IMR-90 (cell line): ENCODE measurements at regions not wholly inside any gene's neighbourhood (a gene's known extent, or its start where the extent isn't known, plus 50 kb on each side); places are given as distances from the start of the nearest gene placed in this dataset.

Experiments used
- ATAC-seq: fragments of 200-7000 bp; cut with Tn5 transposase; 2 replicates; pipeline ENCODE4 v1.9.1; 2020; ENCODE audit warnings: low read depth, mild to moderate bottlenecking, moderate library complexity
- BruUV-seq: library from RNA; stranded (reverse); fragments of 400-500 nt; replicated peaks from 2 replicates; lab custom pipeline; 2021; lab: Mats Ljungman, UMichigan
- CTCF ChIA-PET: fragments of 300-600 bp; formaldehyde crosslinking; extraction: SDS; loops from one replicate; lab custom pipeline; 2021; ENCODE audit warnings: antibody characterized with exemption; lab: Yijun Ruan, JAX
- POLR2A ChIA-PET: fragments of 300-600 bp; sonication (Branson Sonifier 250); formaldehyde crosslinking; loops from one replicate; lab custom pipeline; 2022; ENCODE audit warnings: antibody characterized with exemption; ENCODE audit not compliant: unreplicated experiment; lab: Charles Lee
- DNase-seq: peaks from one replicate; pipeline ENCODE4 v3.0.0; 2013
- H2AFZ ChIP-seq: replicated peaks from 2 replicates; pipeline ENCODE3; 2013; ENCODE audit warnings: low read length, mild to moderate bottlenecking; ENCODE audit not compliant: poor library complexity
- H2AK5ac ChIP-seq: 2 replicates; pipeline ENCODE4 v1.6.1; 2013; ENCODE audit warnings: low read depth, low read length, inconsistent platforms
- H2AK9ac ChIP-seq: replicated peaks from 2 replicates; pipeline ENCODE3; 2013; ENCODE audit warnings: mild to moderate bottlenecking, low read depth, low read length, moderate library complexity; ENCODE audit not compliant: poor library complexity
- H2BK120ac ChIP-seq: 2 replicates; pipeline ENCODE4 v1.6.1; 2013; ENCODE audit warnings: low read depth, low read length, inconsistent platforms
- H2BK15ac ChIP-seq: 3 replicates; pipeline ENCODE4 v1.6.1; 2013; ENCODE audit warnings: low read depth, low read length, inconsistent platforms
- H2BK20ac ChIP-seq: 2 replicates; pipeline ENCODE4 v1.6.1; 2013; ENCODE audit warnings: low read depth, mild to moderate bottlenecking, inconsistent platforms, low read length, moderate library complexity
- H2BK5ac ChIP-seq: 2 replicates; pipeline ENCODE4 v1.6.1; 2013; ENCODE audit warnings: mild to moderate bottlenecking, low read depth, low read length, inconsistent platforms; ENCODE audit not compliant: poor library complexity, severe bottlenecking
- H3K14ac ChIP-seq: replicated peaks from 2 replicates; pipeline ENCODE4 v1.6.1; 2013; ENCODE audit warnings: low read depth, low read length, inconsistent platforms
- H3K18ac ChIP-seq: 2 replicates; pipeline ENCODE4 v1.6.1; 2013; ENCODE audit warnings: low read depth, low read length, control low read depth
- H3K23ac ChIP-seq: 2 replicates; pipeline ENCODE4 v1.6.1; 2013; ENCODE audit warnings: low read depth, low read length, inconsistent platforms
- H3K27ac ChIP-seq: 2 replicates; pipeline ENCODE4 v1.5.1; 2013; ENCODE audit warnings: mild to moderate bottlenecking, control low read depth, low read length; ENCODE audit not compliant: insufficient read depth
- H3K27me3 ChIP-seq: 2 replicates; pipeline ENCODE4 v1.6.1; 2013; ENCODE audit warnings: low read length; ENCODE audit not compliant: control insufficient read depth, insufficient read depth
- H3K36me3 ChIP-seq: 2 replicates; pipeline ENCODE4 v1.6.1; 2013; ENCODE audit warnings: low read length, mixed read lengths; ENCODE audit not compliant: control insufficient read depth, insufficient read depth
- H3K4ac ChIP-seq: 2 replicates; pipeline ENCODE4 v1.6.1; 2013; ENCODE audit warnings: low read depth, low read length, inconsistent platforms
- H3K4me1 ChIP-seq: 2 replicates; pipeline ENCODE4 v1.6.1; 2013; ENCODE audit warnings: low read length, mixed read lengths; ENCODE audit not compliant: control insufficient read depth, insufficient read depth
- H3K4me2 ChIP-seq: 2 replicates; pipeline ENCODE4 v1.6.1; 2013; ENCODE audit warnings: low read depth, mild to moderate bottlenecking, control low read depth, low read length, moderate library complexity
- H3K4me3 ChIP-seq: 2 replicates; pipeline ENCODE4 v1.5.1; 2013; ENCODE audit warnings: low read depth, mild to moderate bottlenecking, control low read depth, low read length, moderate library complexity; ENCODE audit not compliant: insufficient read depth
- H3K56ac ChIP-seq: 2 replicates; pipeline ENCODE4 v1.6.1; 2013; ENCODE audit warnings: low read length, inconsistent platforms; ENCODE audit not compliant: insufficient read depth; ENCODE audit errors: extremely low read depth
- H3K79me1 ChIP-seq, 2 experiments: 2 replicates each; pipeline ENCODE4 v1.6.1; 2013; ENCODE audit warnings: low read length in 2 of 2, inconsistent platforms in 1 of 2, low read depth in 1 of 2
- H3K9ac ChIP-seq: 2 replicates; pipeline ENCODE4 v1.6.1; 2013; ENCODE audit warnings: low read depth, low read length, control low read depth
- H3K9me1 ChIP-seq: 2 replicates; pipeline ENCODE4 v1.6.1; 2013; ENCODE audit warnings: low read length, inconsistent platforms; ENCODE audit not compliant: insufficient read depth
- H3K9me3 ChIP-seq: 2 replicates; pipeline ENCODE4 v1.6.1; 2013; ENCODE audit warnings: low read length; ENCODE audit not compliant: control insufficient read depth, insufficient read depth
- H4K20me1 ChIP-seq: 2 replicates; pipeline ENCODE4 v1.6.1; 2013; ENCODE audit warnings: low read length, inconsistent platforms; ENCODE audit not compliant: insufficient read depth
- H4K5ac ChIP-seq: 2 replicates; pipeline ENCODE4 v1.6.1; 2013; ENCODE audit warnings: mild to moderate bottlenecking, low read depth, low read length, control low read depth
- H4K8ac ChIP-seq, 2 experiments: 2 replicates each; pipeline ENCODE4 v1.6.1; 2013; ENCODE audit warnings: low read depth in 2 of 2, low read length in 2 of 2, control low read depth in 1 of 2, inconsistent platforms in 1 of 2
- H4K91ac ChIP-seq: 2 replicates; pipeline ENCODE4 v1.6.1; 2013; ENCODE audit warnings: low read depth, low read length, inconsistent platforms; ENCODE audit not compliant: insufficient read depth
- BHLHE40 ChIP-seq: fragments of 150-350 bp; IDR thresholded peaks from 2 replicates; pipeline ENCODE4 v1.6.1; 2016; ENCODE audit warnings: mild to moderate bottlenecking, low read depth, low read length
- CEBPB ChIP-seq: IDR thresholded peaks from 2 replicates; pipeline ENCODE4 v1.6.1; 2012; ENCODE audit warnings: low read depth, low read length, improper control_type of control experiment
- CHD1 ChIP-seq: IDR thresholded peaks from 2 replicates; pipeline ENCODE4 v1.6.1; 2012; ENCODE audit warnings: low read depth, low read length, improper control_type of control experiment
- CTCF ChIP-seq: conservative IDR thresholded peaks from 2 replicates; pipeline ENCODE4 v1.5.1; 2012; ENCODE audit warnings: mild to moderate bottlenecking, low read depth, low read length, improper control_type of control experiment
- ELK1 ChIP-seq: fragments of 150-350 bp; IDR thresholded peaks from 2 replicates; pipeline ENCODE4 v1.6.1; 2016; ENCODE audit warnings: low read depth, mild to moderate bottlenecking, low read length, moderate library complexity, borderline replicate concordance
- FOS ChIP-seq: fragments of 150-350 bp; IDR thresholded peaks from 2 replicates; pipeline ENCODE4 v1.6.1; 2016; ENCODE audit warnings: low read depth, low read length
- MAFK ChIP-seq: IDR thresholded peaks from 2 replicates; pipeline ENCODE4 v1.6.1; 2012; ENCODE audit warnings: low read depth, low read length, improper control_type of control experiment
- MAZ ChIP-seq: IDR thresholded peaks from 2 replicates; pipeline ENCODE4 v1.6.1; 2012; ENCODE audit warnings: low read depth, mild to moderate bottlenecking, low read length, improper control_type of control experiment, moderate library complexity, borderline replicate concordance
- MXI1 ChIP-seq: IDR thresholded peaks from 2 replicates; pipeline ENCODE4 v1.6.1; 2012; ENCODE audit warnings: low read depth, mild to moderate bottlenecking, low read length, moderate library complexity, borderline replicate concordance
- NFE2L2 ChIP-seq: fragments of 150-350 bp; IDR thresholded peaks from 2 replicates; pipeline ENCODE4 v1.6.1; 2016; ENCODE audit warnings: low read depth, mild to moderate bottlenecking, low read length
- POLR2A ChIP-seq: IDR thresholded peaks from 2 replicates; pipeline ENCODE4 v1.6.1; 2012; ENCODE audit warnings: mild to moderate bottlenecking, low read depth, low read length
- RCOR1 ChIP-seq: IDR thresholded peaks from 2 replicates; pipeline ENCODE4 v1.6.1; 2012; ENCODE audit warnings: mild to moderate bottlenecking, low read length, improper control_type of control experiment; ENCODE audit not compliant: insufficient replicate concordance
- RFX5 ChIP-seq: IDR thresholded peaks from 2 replicates; pipeline ENCODE4 v1.8.0; 2012; ENCODE audit warnings: low read depth, mild to moderate bottlenecking, low read length, moderate library complexity
- SMC3 ChIP-seq: fragments of 150-350 bp; IDR thresholded peaks from 2 replicates; pipeline ENCODE4 v1.6.1; 2016; ENCODE audit warnings: low read depth, mild to moderate bottlenecking, antibody characterized with exemption, low read length, moderate library complexity
- USF2 ChIP-seq: fragments of 150-350 bp; IDR thresholded peaks from 2 replicates; pipeline ENCODE4 v1.6.1; 2017; ENCODE audit warnings: mild to moderate bottlenecking, antibody characterized with exemption, low read length, low read depth
- WGBS, 2 experiments: methylation state at CpG; one replicate each; pipeline versions ENCODE4 v1.1.5 to v1.1.7; 2013; ENCODE audit warnings: missing lambda C conversion rate in 2 of 2; ENCODE audit not compliant: insufficient read length in 1 of 2; ENCODE audit errors: extremely low coverage in 2 of 2; 5-methylcytosine and 5-hydroxymethylcytosine counted together
- dilution Hi-C: fragments of 300-500 bp; cut with HindIII; formaldehyde crosslinking; loops from one replicate; pipeline ENCODE4 v1.14.3; 2018; ENCODE audit warnings: low sequenced_read_pairs; ENCODE audit not compliant: unreplicated experiment
- in situ Hi-C: fragments of 300-500 bp; cut with MboI; formaldehyde crosslinking; loops from 3 replicates; pipeline ENCODE4 v1.14.3; 2019; ENCODE audit warnings: low sequenced_read_pairs, inconsistent platforms, mixed read lengths
- intact Hi-C: fragments of 100-400 bp; cut with micrococcal nuclease; formaldehyde crosslinking; loops from 2 replicates; pipeline ENCODE4 v1.10.0; 2022

GRCh38 chr3:63026722-63027121, 151.5 kb upstream of the CADPS start:
- ChIA-PET POLR2A (no interaction called here), CTCF (no interaction called here)
- H3K9ac ChIP-seq = no peak overlapping the region
- no peak for TF ChIP-seq MXI1
- TF ChIP-seq MAFK = no peak
- TF ChIP-seq CEBPB = no peak
- no peak for TF ChIP-seq FOS
- TF ChIP-seq RCOR1 = no peak
- no peak for TF ChIP-seq BHLHE40
- no peak for TF ChIP-seq POLR2A
- no peak for TF ChIP-seq CTCF
- TF ChIP-seq SMC3 = no peak
- no peak for TF ChIP-seq RFX5
- no peak for TF ChIP-seq ELK1
- no peak for TF ChIP-seq USF2
- TF ChIP-seq NFE2L2 = no peak
- TF ChIP-seq CHD1 = no peak
- no peak for TF ChIP-seq MAZ
- no peak overlapping the region for H3K27ac ChIP-seq
- no peak overlapping the region for H4K91ac ChIP-seq
- H3K4ac ChIP-seq = no peak overlapping the region
- no peak overlapping the region for H3K18ac ChIP-seq
- no peak overlapping the region for H2AFZ ChIP-seq
- H2AK9ac ChIP-seq = no peak overlapping the region
- no peak overlapping the region for H2BK120ac ChIP-seq
- 0% methylated on average over 1 of the region's 2 CpGs; no CpG with 5 or more reads in 1 of the 2 experiments for WGBS, 2 experiments
- ATAC-seq (no peak), DNase-seq (no peak)
- no peak overlapping the region for H3K4me3 ChIP-seq
- H3K23ac ChIP-seq = no peak overlapping the region
- no peaks in the 10 kb centered on the region for H4K20me1 ChIP-seq
- no peak overlapping the region for H3K14ac ChIP-seq
- no peak overlapping the region for H3K4me2 ChIP-seq
- no peaks in the 10 kb centered on the region for H3K9me1 ChIP-seq
- no peak overlapping the region for H2BK5ac ChIP-seq
- no peaks in the 10 kb centered on the region for H3K27me3 ChIP-seq
- H3K79me1 ChIP-seq = no peaks in the 10 kb centered on the region
- H2BK20ac ChIP-seq = no peak overlapping the region
- H3K9me3 ChIP-seq = peaks cover 2% of the 10 kb centered on the region; the same call in 1 of the 2 replicates
- in situ Hi-C loops (no loop called here), intact Hi-C loops (no loop called here), dilution Hi-C loops (no loop called here)
- H3K4me1 ChIP-seq = no peaks in the 10 kb centered on the region
- H3K56ac ChIP-seq = no peak overlapping the region
- H3K36me3 ChIP-seq = no peaks in the 10 kb centered on the region
- H2BK15ac ChIP-seq = no peak overlapping the region
- H2AK5ac ChIP-seq = no peak overlapping the region
- H4K8ac ChIP-seq = no peak overlapping the region
- no TSS peak for BruUV-seq
- H4K5ac ChIP-seq = no peak overlapping the region
